Esophagus squamous epithelium (tissue), 5 donors: ENCODE measurements at regions not wholly inside any gene's neighbourhood (a gene's known extent, or its start where the extent isn't known, plus 50 kb on each side); places are given as distances from the start of the nearest gene placed in this dataset.

Experiments
- DNase-seq: peaks from one replicate; lab custom pipeline; 2025; lab: John Stamatoyannopoulos, UW
- H3K27ac ChIP-seq, 4 donors: fragments of 200-600 bp; sonication (generic); one replicate each; pipeline ENCODE4 v1.5.1; 2016 to 2019; ENCODE audit warnings: mild to moderate bottlenecking in 1 of 4
- H3K27me3 ChIP-seq, 4 donors: fragments of 200-600 bp; sonication (generic); 1 replicate in 3 of 4; 2 replicates in 1 of 4; pipeline versions ENCODE4 v1.5.1 to v1.6.0; 2017 to 2021; ENCODE audit warnings: antibody characterized with exemption in 1 of 4
- H3K36me3 ChIP-seq, 3 donors: fragments of 200-600 bp; sonication (generic); one replicate each; pipeline ENCODE4 v1.5.1; 2016 to 2019
- H3K4me1 ChIP-seq, 3 donors: fragments of 200-600 bp; sonication (generic); one replicate each; pipeline ENCODE4 v1.5.1; 2017 to 2019
- H3K4me3 ChIP-seq, 4 donors: fragments of 200-600 bp; sonication (generic); 1 replicate in 3 of 4; 2 replicates in 1 of 4; pipeline ENCODE4 v1.5.1; 2016 to 2019; ENCODE audit warnings: mild to moderate bottlenecking in 2 of 4, moderate library complexity in 1 of 4
- H3K9me3 ChIP-seq, 3 donors: fragments of 200-600 bp; sonication (generic); one replicate each; pipeline ENCODE4 v1.5.1; 2016 to 2019
- CTCF ChIP-seq, 6 experiments: fragments of 450-650 bp in 4 of 6; fragments of 200-600 bp in 2 of 6; sonication (generic) in 2 of 6; IDR thresholded peaks; one replicate each; pipeline ENCODE4 v1.5.1; 2016 to 2019; ENCODE audit warnings: antibody characterized with exemption in 6 of 6, mild to moderate bottlenecking in 4 of 6, moderate library complexity in 4 of 6
- POLR2A ChIP-seq, 4 donors: fragments of 450-650 bp; IDR thresholded peaks; one replicate each; pipeline ENCODE4 v1.6.1; 2017; ENCODE audit warnings: antibody characterized with exemption in 4 of 4, mild to moderate bottlenecking in 4 of 4, moderate library complexity in 3 of 4
- WGBS, 2 donors: methylation state at CpG; one replicate each; pipeline ENCODE4 v1.1.5; 2018; 5-methylcytosine and 5-hydroxymethylcytosine counted together
- intact Hi-C: fragments of 100-400 bp; cut with DNase I; formaldehyde crosslinking; loops from one replicate; pipeline ENCODE4 v1.15.0; 2022
- donor health status: DM: yes; HTN: yes; CAD: no.

GRCh38 chr1:219293410-219293809, 119.7 kb downstream of the LYPLAL1 start:
- Histone ChIP-seq H3K4me3 (no peak overlapping the region), H3K4me1 (no peaks in the 10 kb centered on the region), H3K9me3 (no peaks in the 10 kb centered on the region), H3K36me3 (no peaks in the 10 kb centered on the region), H3K27me3 (no peaks in the 10 kb centered on the region), H3K27ac (peak overlapping the region in 2 of 4 donors; percentile 14 to 39)
- intact Hi-C loops, result no loop called here
- no peak for TF ChIP-seq POLR2A (IDR thresholded peaks at IDR 0.05)
- no peak for TF ChIP-seq CTCF (IDR thresholded peaks at IDR 0.05)
- WGBS, 2 donors, result 61 to 81% methylated on average over 3 of the region's 3 CpGs
- DNase-seq, result no peak

- TF ChIP-seq CTCF (IDR thresholded peaks at IDR 0.05) (no peak), POLR2A (IDR thresholded peaks at IDR 0.05) (no peak)
- Histone ChIP-seq H3K9me3 (no peaks in the 10 kb centered on the region), H3K4me3 (no peak overlapping the region), H3K4me1 (no peaks in the 10 kb centered on the region), H3K27me3 (no peaks in the 10 kb centered on the region), H3K36me3 (no peaks in the 10 kb centered on the region), H3K27ac (peak overlapping the region in 1 of 4 donors; percentile 39)
- intact Hi-C loops, result no loop called here
- 77 to 86% methylated on average over 3 of the region's 3 CpGs for WGBS, 2 donors
- DNase-seq, result no peak
These were observed 119.3 kb downstream of the LYPLAL1 start for GRCh38 chr1:219292999-219293398.

- Histone ChIP-seq H3K4me1 (no peaks in the 10 kb centered on the region), H3K36me3 (no peaks in the 10 kb centered on the region), H3K9me3 (no peaks in the 10 kb centered on the region), H3K27ac (no peak overlapping the region), H3K4me3 (no peak overlapping the region), H3K27me3 (no peaks in the 10 kb centered on the region)
- no peak for TF ChIP-seq POLR2A (IDR thresholded peaks at IDR 0.05)
- intact Hi-C loops, result no loop called here
- DNase-seq, result no peak
These were observed 118.7 kb downstream of the LYPLAL1 start for GRCh38 chr1:219292341-219292740.

- Histone ChIP-seq H3K9me3 (no peaks in the 10 kb centered on the region), H3K4me3 (no peak overlapping the region), H3K36me3 (no peaks in the 10 kb centered on the region), H3K27me3 (no peaks in the 10 kb centered on the region), H3K4me1 (no peaks in the 10 kb centered on the region), H3K27ac (no peak overlapping the region)
- DNase-seq, result no peak
- WGBS, 2 donors, result 75 to 89% methylated on average over 6 of the region's 6 CpGs
- intact Hi-C loops, result no loop called here
- TF ChIP-seq CTCF (IDR thresholded peaks at IDR 0.05) (no peak), POLR2A (IDR thresholded peaks at IDR 0.05) (no peak)
These were observed 115.5 kb downstream of the LYPLAL1 start for GRCh38 chr1:219289171-219289570.

GRCh38 chr1:219283541-219283940, 109.9 kb downstream of the LYPLAL1 start:
- no peak for TF ChIP-seq CTCF (IDR thresholded peaks at IDR 0.05)
- TF ChIP-seq POLR2A (IDR thresholded peaks at IDR 0.05), result no peak
- intact Hi-C loops, result no loop called here
- no peak overlapping the region for H3K27ac ChIP-seq
- DNase-seq, result no peak
- H3K36me3 ChIP-seq, result no peaks in the 10 kb centered on the region
- no peaks in the 10 kb centered on the region for H3K9me3 ChIP-seq
- H3K27me3 ChIP-seq, result no peaks in the 10 kb centered on the region
- no peaks in the 10 kb centered on the region for H3K4me1 ChIP-seq
- no peak overlapping the region for H3K4me3 ChIP-seq

- Histone ChIP-seq H3K27ac (no peak overlapping the region), H3K27me3 (no peaks in the 10 kb centered on the region), H3K4me3 (no peak overlapping the region), H3K36me3 (no peaks in the 10 kb centered on the region), H3K9me3 (no peaks in the 10 kb centered on the region), H3K4me1 (peaks cover 0 to 8% (median 0%) of the 10 kb centered on the region in 3 donors)
- intact Hi-C loops, result no loop called here
- TF ChIP-seq POLR2A (IDR thresholded peaks at IDR 0.05) (no peak), CTCF (IDR thresholded peaks at IDR 0.05) (no peak)
- no peak for DNase-seq
- 89 to 97% methylated on average over 2 of the region's 2 CpGs for WGBS, 2 donors
These were observed 108.2 kb downstream of the LYPLAL1 start for GRCh38 chr1:219281831-219282230.
